Urinary bladder (tissue), 3 donors: ENCODE measurements at regions not wholly inside any gene's neighbourhood (a gene's known extent, or its start where the extent isn't known, plus 50 kb on each side); places are given as distances from the start of the nearest gene placed in this dataset.

ENCODE experiments used
- DNase-seq: peaks from one replicate; pipeline ENCODE4 v3.0.0-alpha.2; 2015; ENCODE audit errors: extremely low spot score
- H3K27ac ChIP-seq: one replicate; pipeline ENCODE4 v1.5.1; 2013; ENCODE audit warnings: low read depth, mild to moderate bottlenecking, moderate library complexity
- H3K36me3 ChIP-seq: one replicate; pipeline ENCODE4 v1.6.1; 2013; ENCODE audit warnings: mild to moderate bottlenecking, moderate library complexity; ENCODE audit not compliant: insufficient read depth
- H3K4me1 ChIP-seq: one replicate; pipeline ENCODE4 v1.6.1; 2013; ENCODE audit warnings: mild to moderate bottlenecking, moderate library complexity; ENCODE audit not compliant: insufficient read depth
- H3K4me3 ChIP-seq: one replicate; pipeline ENCODE4 v1.5.1; 2013; ENCODE audit warnings: low read depth, low read length
- WGBS: extraction: QIAGEN DNeasy Blood & Tissue Kit; methylation state at CpG from one replicate; pipeline ENCODE4 v1.1.7; 2013; 5-methylcytosine and 5-hydroxymethylcytosine counted together
- donor health status: healthy with polysubstance abuse.
- donor health status: healthy.

GRCh38 chr1:194338241-194338948 is 1152.0 kb upstream of the B3GALT2 start:
- 60% methylated on average over 1 of the region's 1 CpG for WGBS
- no peaks in the 10 kb centered on the region for H3K4me1 ChIP-seq
- H3K36me3 ChIP-seq, result no peaks in the 10 kb centered on the region
- DNase-seq, result no peak
- H3K27ac ChIP-seq, result no peak overlapping the region
- H3K4me3 ChIP-seq, result no peak overlapping the region

- no peaks in the 10 kb centered on the region for H3K36me3 ChIP-seq
- 90% methylated on average over 3 of the region's 3 CpGs for WGBS
- no peak for DNase-seq
- no peaks in the 10 kb centered on the region for H3K4me1 ChIP-seq
- H3K27ac ChIP-seq, result no peak overlapping the region
- no peak overlapping the region for H3K4me3 ChIP-seq
Measured at GRCh38 chr1:194333240-194333639, 1146.8 kb upstream of the B3GALT2 start.

- WGBS, result 96% methylated on average over 2 of the region's 2 CpGs
- H3K36me3 ChIP-seq, result no peaks in the 10 kb centered on the region
Measured at GRCh38 chr1:194331758-194332157, 1145.3 kb upstream of the B3GALT2 start.

GRCh38 chr1:194322751-194323150 is 1136.3 kb upstream of the B3GALT2 start:
- no peaks in the 10 kb centered on the region for H3K4me1 ChIP-seq
- H3K27ac ChIP-seq, result no peak overlapping the region
- no peaks in the 10 kb centered on the region for H3K36me3 ChIP-seq
- 81% methylated on average over 4 of the region's 4 CpGs for WGBS
- no peak for DNase-seq
- H3K4me3 ChIP-seq, result no peak overlapping the region

More at GRCh38 chr1:194331758-194332157, 1145.3 kb upstream of the B3GALT2 start:
- Histone ChIP-seq H3K4me1 (no peaks in the 10 kb centered on the region), H3K4me3 (no peak overlapping the region), H3K27ac (no peak overlapping the region)
- DNase-seq, result no peak

- WGBS, result 26% methylated on average over 1 of the region's 1 CpG
Measured at GRCh38 chr1:194318790-194319280, 1132.4 kb upstream of the B3GALT2 start.

GRCh38 chr1:194309697-194310096 is 1123.3 kb upstream of the B3GALT2 start:
- no peak for DNase-seq

More at GRCh38 chr1:194318790-194319280, 1132.4 kb upstream of the B3GALT2 start:
- Histone ChIP-seq H3K36me3 (no peaks in the 10 kb centered on the region), H3K4me3 (no peak overlapping the region), H3K27ac (no peak overlapping the region), H3K4me1 (no peaks in the 10 kb centered on the region)
- no peak for DNase-seq

GRCh38 chr1:194309269-194309668 is 1122.9 kb upstream of the B3GALT2 start:
- H3K36me3 ChIP-seq, result no peaks in the 10 kb centered on the region
- no peaks in the 10 kb centered on the region for H3K4me1 ChIP-seq
- no peak overlapping the region for H3K27ac ChIP-seq
- no peak overlapping the region for H3K4me3 ChIP-seq
- DNase-seq, result no peak
- WGBS, result 56% methylated on average over 3 of the region's 3 CpGs

More at GRCh38 chr1:194309697-194310096, 1123.3 kb upstream of the B3GALT2 start:
- Histone ChIP-seq H3K4me1 (no peaks in the 10 kb centered on the region), H3K27ac (no peak overlapping the region), H3K4me3 (no peak overlapping the region), H3K36me3 (no peaks in the 10 kb centered on the region)
- 90% methylated on average over 2 of the region's 2 CpGs for WGBS

GRCh38 chr1:194300776-194301175 is 1114.4 kb upstream of the B3GALT2 start:
- 85% methylated on average over 4 of the region's 4 CpGs for WGBS
- no peaks in the 10 kb centered on the region for H3K4me1 ChIP-seq
- no peaks in the 10 kb centered on the region for H3K36me3 ChIP-seq
- no peak overlapping the region for H3K27ac ChIP-seq
- H3K4me3 ChIP-seq, result no peak overlapping the region
- DNase-seq, result no peak

GRCh38 chr1:194300340-194300739 is 1113.9 kb upstream of the B3GALT2 start:
- Histone ChIP-seq H3K4me3 (no peak overlapping the region), H3K27ac (no peak overlapping the region), H3K36me3 (no peaks in the 10 kb centered on the region), H3K4me1 (no peaks in the 10 kb centered on the region)
- WGBS, result 95% methylated on average over 1 of the region's 1 CpG
- no peak for DNase-seq

GRCh38 chr1:194298007-194298598 is 1111.7 kb upstream of the B3GALT2 start:
- H3K27ac ChIP-seq, result no peak overlapping the region
- WGBS, result 95% methylated on average over 1 of the region's 1 CpG
- DNase-seq, result no peak
- H3K36me3 ChIP-seq, result no peaks in the 10 kb centered on the region
- H3K4me1 ChIP-seq, result no peaks in the 10 kb centered on the region
- H3K4me3 ChIP-seq, result no peak overlapping the region

GRCh38 chr1:194297094-194297493 is 1110.7 kb upstream of the B3GALT2 start:
- H3K4me1 ChIP-seq, result no peaks in the 10 kb centered on the region

GRCh38 chr1:194296201-194296600 is 1109.8 kb upstream of the B3GALT2 start:
- no peak for DNase-seq
- Histone ChIP-seq H3K4me3 (no peak overlapping the region), H3K4me1 (no peaks in the 10 kb centered on the region), H3K36me3 (no peaks in the 10 kb centered on the region), H3K27ac (no peak overlapping the region)
- 87% methylated on average over 2 of the region's 2 CpGs for WGBS

More at GRCh38 chr1:194297094-194297493, 1110.7 kb upstream of the B3GALT2 start:
- H3K4me3 ChIP-seq, result no peak overlapping the region
- no peaks in the 10 kb centered on the region for H3K36me3 ChIP-seq
- WGBS, result 95% methylated on average over 2 of the region's 2 CpGs
- H3K27ac ChIP-seq, result no peak overlapping the region
- DNase-seq, result no peak

GRCh38 chr1:194295685-194296084 is 1109.3 kb upstream of the B3GALT2 start:
- DNase-seq, result no peak
- 39% methylated on average over 1 of the region's 1 CpG for WGBS
- Histone ChIP-seq H3K27ac (no peak overlapping the region), H3K4me3 (no peak overlapping the region), H3K4me1 (no peaks in the 10 kb centered on the region), H3K36me3 (no peaks in the 10 kb centered on the region)

- no peak overlapping the region for H3K27ac ChIP-seq
- DNase-seq, result no peak
- no peaks in the 10 kb centered on the region for H3K4me1 ChIP-seq
- WGBS, result 94% methylated on average over 1 of the region's 1 CpG
- H3K4me3 ChIP-seq, result no peak overlapping the region
- no peaks in the 10 kb centered on the region for H3K36me3 ChIP-seq
Measured at GRCh38 chr1:194293851-194294405, 1107.5 kb upstream of the B3GALT2 start.
